B cell (primary cell): ENCODE measurements at regions not wholly inside any gene's neighbourhood (a gene's known extent, or its start where the extent isn't known, plus 50 kb on each side); places are given as distances from the start of the nearest gene placed in this dataset.
"Not testable (repeated sequence)": the region's sequence is repeated elsewhere in the genome, so short reads cannot be mapped to it uniquely, and the experiment has no call there.

Experiments used
- ATAC-seq: fragments of 200-7000 bp; cut with Tn5 transposase; one replicate; pipeline ENCODE4 v1.10.0; 2021; ENCODE audit warnings: low read depth, mild to moderate bottlenecking, moderate number of reproducible peaks, moderate library complexity
- CTCF ChIA-PET: fragments of 350-600 bp; sonication (Branson Sonifier 250); formaldehyde crosslinking; loops from one replicate; lab custom pipeline; 2021; ENCODE audit warnings: antibody characterized with exemption, inconsistent platforms; lab: Charles Lee
- POLR2A ChIA-PET: fragments of 350-600 bp; sonication (Branson Sonifier 250); formaldehyde crosslinking; loops from one replicate; lab custom pipeline; 2021; ENCODE audit warnings: antibody characterized with exemption; lab: Charles Lee
- DNase-seq: peaks from one replicate; pipeline ENCODE4 v3.0.0; 2013
- H2AFZ ChIP-seq: 2 replicates; pipeline ENCODE4 v1.6.1; 2012; ENCODE audit warnings: mild to moderate bottlenecking, low read depth, low read length; ENCODE audit not compliant: insufficient read depth, poor library complexity, severe bottlenecking
- H3K27ac ChIP-seq, 2 donors: 1 replicate in 1 of 2; 2 replicates in 1 of 2; pipeline ENCODE4 v1.5.1; 2012 to 2013; ENCODE audit warnings: low read length in 2 of 2, mild to moderate bottlenecking in 2 of 2, moderate library complexity in 1 of 2
- H3K27me3 ChIP-seq, 4 experiments: fragments of 200-600 bp in 1 of 4; sonication (generic) in 1 of 4; replicated peaks in 1 of 4; 1 replicate in 2 of 4; 2 replicates in 2 of 4; pipeline versions ENCODE4 v1.6.1 to v1.7.0; 2013 to 2016; ENCODE audit warnings: low read length in 3 of 4, mild to moderate bottlenecking in 2 of 4, mixed read lengths in 1 of 4, moderate library complexity in 1 of 4; ENCODE audit not compliant: insufficient read depth in 4 of 4, control insufficient read depth in 3 of 4; ENCODE audit errors: control extremely low read depth in 1 of 4
- H3K36me3 ChIP-seq, 2 experiments: replicated peaks in 1 of 2; 1 replicate in 1 of 2; 2 replicates in 1 of 2; pipeline versions ENCODE4 v1.6.1 to v1.7.1; 2013; ENCODE audit warnings: low read length in 1 of 2; ENCODE audit not compliant: insufficient read depth in 2 of 2, control insufficient read depth in 1 of 2; ENCODE audit errors: control extremely low read depth in 1 of 2, extremely low read depth in 1 of 2
- H3K4me1 ChIP-seq, 2 donors: fragments of 200-600 bp in 1 of 2; sonication (generic) in 1 of 2; 1 replicate in 1 of 2; 2 replicates in 1 of 2; pipeline versions ENCODE4 v1.5.1 to v1.6.1; 2013 to 2017; ENCODE audit warnings: low read length in 2 of 2; ENCODE audit not compliant: control insufficient read depth in 2 of 2, insufficient read depth in 2 of 2
- H3K4me2 ChIP-seq: replicated peaks from 2 replicates; pipeline ENCODE3; 2012; ENCODE audit warnings: mild to moderate bottlenecking, low read depth, low read length; ENCODE audit not compliant: poor library complexity, severe bottlenecking
- H3K4me3 ChIP-seq, 5 experiments: fragments of 200-600 bp in 1 of 5; sonication (generic) in 1 of 5; 1 replicate in 3 of 5; 2 replicates in 2 of 5; pipeline versions ENCODE4 v1.5.1 to v1.7.0; 2011 to 2016; ENCODE audit warnings: low read length in 4 of 5, mild to moderate bottlenecking in 4 of 5, low read depth in 2 of 5, control low read depth in 1 of 5, moderate library complexity in 1 of 5; ENCODE audit not compliant: insufficient read depth in 1 of 5; ENCODE audit errors: control extremely low read depth in 1 of 5, extremely low read depth in 1 of 5
- H3K79me2 ChIP-seq: fragments of 200-600 bp; sonication (generic); one replicate; pipeline ENCODE4 v1.6.0; 2016; ENCODE audit warnings: low read length; ENCODE audit not compliant: control insufficient read depth, insufficient read depth
- H3K9ac ChIP-seq: fragments of 200-600 bp; sonication (generic); 2 replicates; pipeline ENCODE4 v1.6.1; 2017; ENCODE audit warnings: mild to moderate bottlenecking, low read length, moderate library complexity
- H3K9me3 ChIP-seq, 3 donors: one replicate each; pipeline versions ENCODE4 v1.6.1 to v1.7.1; 2013; ENCODE audit warnings: low read length in 2 of 3; ENCODE audit not compliant: control insufficient read depth in 2 of 3, insufficient read depth in 1 of 3; ENCODE audit errors: control extremely low read depth in 1 of 3
- H4K20me1 ChIP-seq: 2 replicates; pipeline ENCODE4 v1.6.0; 2012; ENCODE audit warnings: mild to moderate bottlenecking, low read length; ENCODE audit not compliant: insufficient read depth, control insufficient read depth, poor library complexity, severe bottlenecking
- H3K27ac Mint-ChIP-seq: one replicate; pipeline ENCODE4 v1.8.0; 2021; ENCODE audit warnings: mixed read lengths
- H3K27me3 Mint-ChIP-seq: one replicate; pipeline ENCODE4 v1.8.0; 2021; ENCODE audit warnings: mixed read lengths
- H3K4me1 Mint-ChIP-seq: one replicate; pipeline ENCODE4 v1.8.0; 2021; ENCODE audit warnings: mixed read lengths
- H3K4me3 Mint-ChIP-seq: one replicate; pipeline ENCODE4 v1.8.0; 2021; ENCODE audit warnings: mixed read lengths
- H3K9me3 Mint-ChIP-seq: one replicate; pipeline ENCODE4 v1.8.0; 2022; ENCODE audit warnings: mixed read lengths; ENCODE audit not compliant: insufficient read depth
- EZH2 ChIP-seq: IDR thresholded peaks from 2 replicates; pipeline ENCODE4 v1.6.1; 2012; ENCODE audit warnings: borderline replicate concordance, low read depth, mild to moderate bottlenecking, moderate library complexity, low read length; ENCODE audit not compliant: insufficient read depth, poor library complexity, severe bottlenecking
- WGBS: methylation state at CpG from one replicate; pipeline ENCODE4 v1.1.5; 2013; ENCODE audit warnings: missing lambda C conversion rate; ENCODE audit not compliant: insufficient coverage; 5-methylcytosine and 5-hydroxymethylcytosine counted together
- intact Hi-C: fragments of 100-400 bp; cut with micrococcal nuclease; formaldehyde crosslinking; loops from one replicate; pipeline ENCODE4 v1.10.0; 2022
- TF ChIP-seq, protein P1 (sequence below): fragments of 200-600 bp; IDR thresholded peaks from one replicate; pipeline ENCODE4 v1.8.0; 2022; ENCODE audit warnings: antibody characterized with exemption, mild to moderate bottlenecking

DNA sequence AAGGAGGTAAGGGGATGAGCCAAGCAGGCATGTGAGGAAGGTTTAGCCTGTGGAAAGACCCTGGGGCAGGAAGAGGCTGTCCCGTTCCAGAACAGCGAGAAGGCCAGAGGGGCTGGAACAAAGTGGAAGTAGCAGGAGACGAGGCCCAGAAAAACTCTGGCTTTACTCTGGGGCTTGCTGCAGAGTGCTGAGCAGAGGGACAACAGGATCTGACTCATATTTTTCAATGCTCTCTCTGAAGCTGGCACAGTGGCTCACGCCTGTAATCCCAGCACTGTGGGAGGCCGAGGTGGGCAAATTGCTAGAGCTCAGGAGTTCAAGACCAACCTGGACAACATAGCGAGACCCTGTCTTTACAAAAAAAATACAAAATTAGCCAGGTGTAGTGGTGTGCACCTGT, 52.4 kb upstream of the PAX7 start:
- Mint-ChIP-seq H3K27me3 (peaks cover 12% of the 10 kb centered on the region), H3K9me3 (no peaks in the 10 kb centered on the region), H3K4me3 (no peak overlapping the region), H3K27ac (no peak overlapping the region), H3K4me1 (peaks cover 4% of the 10 kb centered on the region)
- DNase-seq (no peak), ATAC-seq (no peak)
- Histone ChIP-seq H3K27me3 (peaks cover 0 to 11% (median 0%) of the 10 kb centered on the region in 4 experiments), H2AFZ (no peak overlapping the region), H3K9me3 (peaks cover 0 to 5% (median 0%) of the 10 kb centered on the region in 3 donors), H3K4me2 (no peak overlapping the region), H3K4me1 (no peaks in the 10 kb centered on the region), H4K20me1 (no peaks in the 10 kb centered on the region), H3K27ac (no peak overlapping the region), H3K79me2 (no peaks in the 10 kb centered on the region), H3K36me3 (no peaks in the 10 kb centered on the region), H3K4me3 (no peak overlapping the region), H3K9ac (no peak overlapping the region)
- 83% methylated on average over 4 of the region's 6 CpGs for WGBS
- intact Hi-C loops, result no loop called here
- POLR2A ChIA-PET, result no interaction called here
- TF ChIP-seq, protein P1, sequence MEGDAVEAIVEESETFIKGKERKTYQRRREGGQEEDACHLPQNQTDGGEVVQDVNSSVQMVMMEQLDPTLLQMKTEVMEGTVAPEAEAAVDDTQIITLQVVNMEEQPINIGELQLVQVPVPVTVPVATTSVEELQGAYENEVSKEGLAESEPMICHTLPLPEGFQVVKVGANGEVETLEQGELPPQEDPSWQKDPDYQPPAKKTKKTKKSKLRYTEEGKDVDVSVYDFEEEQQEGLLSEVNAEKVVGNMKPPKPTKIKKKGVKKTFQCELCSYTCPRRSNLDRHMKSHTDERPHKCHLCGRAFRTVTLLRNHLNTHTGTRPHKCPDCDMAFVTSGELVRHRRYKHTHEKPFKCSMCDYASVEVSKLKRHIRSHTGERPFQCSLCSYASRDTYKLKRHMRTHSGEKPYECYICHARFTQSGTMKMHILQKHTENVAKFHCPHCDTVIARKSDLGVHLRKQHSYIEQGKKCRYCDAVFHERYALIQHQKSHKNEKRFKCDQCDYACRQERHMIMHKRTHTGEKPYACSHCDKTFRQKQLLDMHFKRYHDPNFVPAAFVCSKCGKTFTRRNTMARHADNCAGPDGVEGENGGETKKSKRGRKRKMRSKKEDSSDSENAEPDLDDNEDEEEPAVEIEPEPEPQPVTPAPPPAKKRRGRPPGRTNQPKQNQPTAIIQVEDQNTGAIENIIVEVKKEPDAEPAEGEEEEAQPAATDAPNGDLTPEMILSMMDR, result no peak
- no peak for TF ChIP-seq EZH2
- CTCF ChIA-PET, result no interaction called here

DNA sequence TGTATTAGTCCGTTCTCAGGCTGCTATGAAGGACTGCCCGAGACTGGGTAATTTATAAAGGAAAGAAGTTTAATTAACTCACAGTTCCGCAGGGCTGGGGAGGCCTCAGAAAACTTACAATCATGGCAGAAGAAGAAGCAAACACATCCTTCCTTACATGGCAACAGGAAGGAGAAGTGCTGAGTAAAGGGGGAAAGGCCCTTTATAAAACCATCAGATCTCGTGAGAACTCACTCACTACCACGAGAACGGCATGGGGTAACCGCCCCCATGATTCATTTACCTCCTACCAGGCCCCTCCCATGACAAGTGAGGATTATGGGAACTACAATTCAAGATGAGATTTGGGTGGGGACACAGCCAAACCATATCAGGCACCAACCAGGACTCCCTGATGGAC, 51.4 kb upstream of the PAX7 start:
- H3K36me3 ChIP-seq, DNase-seq, ATAC-seq, CTCF ChIA-PET, H3K9me3 Mint-ChIP-seq, H3K4me3 ChIP-seq, H3K27ac Mint-ChIP-seq, H3K4me3 Mint-ChIP-seq, POLR2A ChIA-PET, H4K20me1 ChIP-seq, H3K4me1 ChIP-seq, H3K27ac ChIP-seq, H3K9ac ChIP-seq, H3K4me1 Mint-ChIP-seq, intact Hi-C loops, H2AFZ ChIP-seq, H3K9me3 ChIP-seq, H3K79me2 ChIP-seq, H3K4me2 ChIP-seq: not testable (repeated sequence)
- peaks cover 0 to 11% (median 0%) of the 10 kb centered on the region in 4 experiments for H3K27me3 ChIP-seq
- no CpG with 5 or more reads among the region's 7 CpGs for WGBS
- H3K27me3 Mint-ChIP-seq, result peaks cover 15% of the 10 kb centered on the region
